Body of pancreas (tissue), 4 donors: ENCODE measurements at regions not wholly inside any gene's neighbourhood (a gene's known extent, or its start where the extent isn't known, plus 50 kb on each side); places are given as distances from the start of the nearest gene placed in this dataset.

ENCODE experiments used
- CTCF ChIP-seq, 7 experiments: fragments of 450-650 bp in 4 of 7; fragments of 200-600 bp in 3 of 7; sonication (generic) in 3 of 7; IDR thresholded peaks; one replicate each; pipeline ENCODE4 v1.5.1; 2016 to 2019; ENCODE audit warnings: antibody characterized with exemption in 7 of 7
- POLR2A ChIP-seq, 3 donors: fragments of 450-650 bp; IDR thresholded peaks; one replicate each; pipeline ENCODE4 v1.6.1; 2016; ENCODE audit warnings: antibody characterized with exemption in 3 of 3, mild to moderate bottlenecking in 2 of 3

- TF ChIP-seq CTCF (IDR thresholded peaks at IDR 0.05), result no peak
- peak in 1 of 3 donors; percentile 13 for TF ChIP-seq POLR2A (IDR thresholded peaks at IDR 0.05)
Measured at GRCh38 chr3:41117398-41117870, 81.9 kb upstream of the CTNNB1 start.
